ENCODE measurements at regions not wholly inside any gene's neighbourhood (a gene's known extent, or its start where the extent isn't known, plus 50 kb on each side); places are given as distances from the start of the nearest gene placed in this dataset.

DNA sequence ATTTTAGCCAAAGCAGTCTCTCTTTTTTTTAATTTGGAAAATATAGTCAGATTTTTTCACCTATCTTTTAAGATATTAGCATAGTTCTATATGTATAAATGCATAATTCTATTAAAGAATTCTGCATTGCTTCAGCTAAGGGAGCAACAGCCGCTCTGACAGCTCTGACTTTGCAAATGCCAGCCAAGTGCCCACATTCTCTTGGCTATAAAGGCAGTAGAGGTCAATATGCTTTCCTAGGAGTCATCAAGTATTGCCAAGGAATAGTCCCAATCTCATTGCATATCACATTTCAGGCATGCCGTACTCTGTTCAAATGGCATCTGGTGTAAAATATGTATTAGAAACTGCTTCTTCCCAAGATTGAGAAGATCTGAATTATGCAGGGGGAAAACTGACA lies 161.4 kb downstream of the RPLP1 start:
- TF ChIP-seq SP1 (IDR thresholded peaks at IDR 0.05) (no peak), BHLHE40 (IDR thresholded peaks at IDR 0.05; ENCODE audit: borderline replicate concordance) (no peak), ELF4 (IDR thresholded peaks at IDR 0.05) (no peak), FOXK2 (IDR thresholded peaks at IDR 0.05) (no peak), SUZ12 (IDR thresholded peaks at IDR 0.05) (no peak), HDGF (IDR thresholded peaks at IDR 0.05; ENCODE audit: borderline replicate concordance) (no peak), LEF1 (IDR thresholded peaks at IDR 0.05; ENCODE audit: borderline replicate concordance) (no peak), NFRKB (IDR thresholded peaks at IDR 0.05) (no peak), L3MBTL2 (conservative IDR thresholded peaks at IDR 0.05) (no peak), FOXM1 (IDR thresholded peaks at IDR 0.05; ENCODE audit: borderline replicate concordance) (no peak), ARNT (IDR thresholded peaks at IDR 0.05) (no peak), ZNF384 (IDR thresholded peaks at IDR 0.05) (no peak)

Measured in HEK293T (cell line).